ENCODE measurements at regions not wholly inside any gene's neighbourhood (a gene's known extent, or its start where the extent isn't known, plus 50 kb on each side); places are given as distances from the start of the nearest gene placed in this dataset.
A peak's percentile ranks its signal among the peaks of the same experiment; 100 is the strongest.

- TF ChIP-seq CTCF (IDR thresholded peaks at IDR 0.05; ENCODE audit: insufficient read depth, missing control alignments): no peak
- no peak for DNase-seq (ENCODE audit: insufficient read length, low spot score)
- FAIRE-seq: no peak
Observed at GRCh38 chr3:76015496-76015895, 230.1 kb upstream of the ZNF717 start.

GRCh38 chr3:76016111-76016510, 230.8 kb upstream of the ZNF717 start:
- DNase-seq (ENCODE audit: insufficient read length, low spot score) (no peak), FAIRE-seq (no peak)
- TF ChIP-seq CTCF (IDR thresholded peaks at IDR 0.05; ENCODE audit: insufficient read depth, missing control alignments): no peak

- FAIRE-seq (no peak), DNase-seq (ENCODE audit: insufficient read length, low spot score) (no peak)
- no peak for TF ChIP-seq CTCF (IDR thresholded peaks at IDR 0.05; ENCODE audit: insufficient read depth, missing control alignments)
Observed at GRCh38 chr3:76016769-76017439, 231.6 kb upstream of the ZNF717 start.

GRCh38 chr3:76021376-76021775, 236.0 kb upstream of the ZNF717 start:
- FAIRE-seq (no peak), DNase-seq (ENCODE audit: insufficient read length, low spot score) (no peak)
- no peak for TF ChIP-seq CTCF (IDR thresholded peaks at IDR 0.05; ENCODE audit: insufficient read depth, missing control alignments)

DNA sequence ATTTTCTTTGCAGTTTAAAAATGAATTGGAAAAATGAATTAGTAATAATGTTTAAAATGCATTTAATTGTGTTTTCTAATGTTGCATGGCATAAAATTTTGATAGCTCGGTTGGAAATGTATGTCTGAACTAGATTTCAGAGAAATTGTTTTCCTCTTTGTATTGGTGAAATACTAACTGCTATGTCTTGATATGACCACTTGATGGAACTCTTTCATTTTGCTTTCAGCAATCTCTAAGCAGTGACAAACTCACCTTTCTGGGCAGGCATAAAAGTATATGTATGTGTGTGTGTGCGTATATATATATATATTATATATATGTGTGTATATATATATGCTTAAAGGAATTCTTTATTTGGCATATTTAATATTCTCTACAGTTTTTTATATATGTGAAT, 239.3 kb upstream of the ZNF717 start:
- FAIRE-seq (peak; percentile 87), DNase-seq (ENCODE audit: insufficient read length, low spot score) (no peak)
- TF ChIP-seq CTCF (IDR thresholded peaks at IDR 0.05; ENCODE audit: insufficient read depth, missing control alignments): peak; percentile 48

DNA sequence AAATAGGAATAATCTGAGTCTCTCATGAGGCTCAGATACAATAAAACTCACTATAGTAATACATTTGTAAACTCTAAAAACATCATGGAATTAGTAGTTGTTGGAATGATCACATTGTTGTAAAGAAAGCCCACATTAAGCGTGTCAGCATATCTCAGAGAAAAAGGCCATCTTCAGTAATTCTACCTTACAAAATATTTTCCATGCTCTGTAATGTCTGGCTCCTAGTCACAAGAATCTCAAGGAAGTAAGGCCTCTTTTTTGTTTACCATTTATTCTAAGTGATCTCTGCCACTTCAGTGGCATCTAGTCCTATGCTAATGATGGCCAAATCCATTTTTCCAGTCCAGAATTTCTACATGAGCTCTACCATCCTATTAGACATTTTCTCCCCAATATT, 240.2 kb upstream of the ZNF717 start:
- FAIRE-seq: no peak
- no peak for DNase-seq (ENCODE audit: insufficient read length, low spot score)
- TF ChIP-seq CTCF (IDR thresholded peaks at IDR 0.05; ENCODE audit: insufficient read depth, missing control alignments): no peak

GRCh38 chr3:76026379-76026778, 241.0 kb upstream of the ZNF717 start:
- peak; percentile 25 for FAIRE-seq
- TF ChIP-seq CTCF (IDR thresholded peaks at IDR 0.05; ENCODE audit: insufficient read depth, missing control alignments): no peak

More at GRCh38 chr3:76026379-76026778, 241.0 kb upstream of the ZNF717 start:
- DNase-seq (ENCODE audit: insufficient read length, low spot score): no peak

All from D721Med (cell line).